GM21526 (cell line): ENCODE measurements at regions not wholly inside any gene's neighbourhood (a gene's known extent, or its start where the extent isn't known, plus 50 kb on each side); places are given as distances from the start of the nearest gene placed in this dataset.
"Not testable (repeated sequence)": the region's sequence is repeated elsewhere in the genome, so short reads cannot be mapped to it uniquely, and the experiment has no call there.

Experiments used
- ATAC-seq: cut with Tn5 transposase; IDR thresholded peaks from one replicate; pipeline ENCODE4 v1.9.1; 2021; ENCODE audit warnings: moderate library complexity; ENCODE audit not compliant: unreplicated experiment, low FRiP score

DNA sequence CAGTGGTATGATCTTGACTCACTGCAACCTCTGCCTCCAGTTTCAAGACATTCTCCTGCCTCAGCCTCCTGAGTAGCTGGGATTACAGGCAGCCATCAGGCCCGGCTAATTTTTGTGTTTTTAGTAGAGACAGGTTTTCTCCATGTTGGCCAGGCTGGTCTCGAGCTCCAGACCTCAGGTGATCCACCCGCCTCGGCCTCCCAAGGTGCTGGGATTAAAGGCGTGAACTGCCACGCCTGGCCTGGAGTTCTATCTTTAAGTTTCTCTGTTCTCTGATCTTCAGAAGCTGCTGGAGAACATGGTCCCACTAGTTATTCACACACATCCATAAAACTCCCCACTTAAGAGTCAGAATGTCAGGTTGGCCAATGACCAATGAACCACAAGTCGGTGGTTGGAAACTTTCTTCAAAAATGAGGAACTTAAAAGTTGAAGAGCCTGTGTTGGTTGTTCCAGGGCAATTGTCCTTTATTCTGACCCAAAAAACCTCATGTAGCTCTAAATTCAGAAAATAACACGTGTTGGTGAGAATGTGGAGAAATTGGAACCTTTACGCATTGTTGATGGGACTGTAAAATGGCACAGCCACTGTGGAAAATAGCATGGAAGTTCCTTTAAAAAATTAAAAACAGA is 55.9 kb upstream of the PIK3CB start:
- ATAC-seq = peak; percentile 80

DNA sequence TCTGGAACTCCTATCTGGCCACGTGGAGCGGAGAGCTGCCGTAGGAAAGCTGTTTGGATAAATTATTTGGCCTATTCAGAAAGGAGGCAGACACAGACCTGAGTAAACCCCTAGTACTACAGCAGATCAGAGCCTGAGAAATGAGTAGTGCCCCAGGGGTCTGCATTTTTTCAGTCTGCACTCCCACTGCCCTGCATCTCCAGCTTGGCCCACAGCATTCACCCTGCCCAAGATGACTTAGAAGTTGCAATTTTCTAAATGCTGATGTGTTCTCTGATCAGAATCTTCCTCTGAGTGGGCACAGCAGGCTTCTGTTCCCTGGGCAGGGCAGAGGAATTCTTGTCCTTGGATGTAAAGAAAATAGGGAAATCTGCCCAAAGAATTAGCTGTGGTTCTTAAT is 55.1 kb upstream of the PIK3CB start:
- no peak for ATAC-seq

DNA sequence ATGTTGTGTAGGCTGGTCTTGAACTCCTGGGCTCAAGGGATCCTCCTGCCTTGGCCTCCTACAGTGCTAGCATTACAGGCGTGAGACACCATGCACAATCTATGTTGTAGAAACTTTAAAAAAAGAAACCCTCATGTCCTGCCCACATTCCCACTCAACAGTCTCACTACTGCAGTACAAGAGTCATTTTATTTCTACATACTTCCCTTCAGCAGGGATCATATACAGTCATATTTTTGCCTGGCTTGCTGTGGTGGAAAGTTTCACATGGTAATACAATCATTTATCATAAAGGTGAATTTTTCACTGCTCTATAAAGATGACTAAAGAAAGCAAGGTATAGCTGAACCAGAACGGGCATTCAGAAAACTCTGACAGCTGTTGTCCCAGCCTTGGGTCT is 53.8 kb upstream of the PIK3CB start:
- no peak for ATAC-seq

DNA sequence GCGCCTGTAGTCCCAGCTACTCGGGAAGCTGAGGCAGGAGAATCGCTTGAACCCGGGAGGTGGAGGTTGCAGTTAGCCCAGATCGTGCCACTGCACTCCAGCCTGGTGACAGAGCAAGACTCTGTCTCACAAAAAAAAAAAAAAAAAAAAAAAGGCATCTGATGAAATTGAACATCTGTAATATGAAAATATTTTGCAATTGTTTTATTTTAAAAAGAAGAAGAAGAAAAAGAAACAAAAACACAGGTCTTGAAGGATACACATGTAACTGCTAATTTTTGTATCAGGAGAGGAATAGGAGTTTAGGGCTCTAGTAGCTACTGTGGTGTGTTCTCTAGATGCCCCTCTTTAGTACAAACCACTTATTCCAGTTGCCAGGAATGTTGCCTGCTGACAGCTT is 51.4 kb upstream of the PIK3CB start:
- not testable (repeated sequence) for ATAC-seq
